C4-2B (cell line): ENCODE measurements at regions not wholly inside any gene's neighbourhood (a gene's known extent, or its start where the extent isn't known, plus 50 kb on each side); places are given as distances from the start of the nearest gene placed in this dataset.
"Not testable (repeated sequence)": the region's sequence is repeated elsewhere in the genome, so short reads cannot be mapped to it uniquely, and the experiment has no call there.

Source experiments
- H3K27ac ChIP-seq: fragments of 450-650 bp; 2 replicates; pipeline ENCODE4 v1.5.1; 2017
- CTCF ChIP-seq: fragments of 450-650 bp; conservative IDR thresholded peaks from 2 replicates; pipeline ENCODE4 v1.5.1; 2017; ENCODE audit warnings: mild to moderate bottlenecking
- ZFX ChIP-seq: fragments of 450-650 bp; IDR thresholded peaks from 2 replicates; pipeline ENCODE4 v1.6.1; 2017

GRCh38 chr14:106393742-106394141, 867.4 kb downstream of the TMEM121 start:
- H3K27ac ChIP-seq, result no peak overlapping the region
- TF ChIP-seq ZFX (no peak), CTCF (no peak)

- no peak overlapping the region for H3K27ac ChIP-seq
- TF ChIP-seq CTCF, result no peak
- no peak for TF ChIP-seq ZFX
These were observed 869.2 kb downstream of the TMEM121 start for GRCh38 chr14:106395456-106396050.

- H3K27ac ChIP-seq, result no peak overlapping the region
- TF ChIP-seq ZFX (no peak), CTCF (no peak)
These were observed 870.6 kb downstream of the TMEM121 start for GRCh38 chr14:106396999-106397398.

- H3K27ac ChIP-seq, result not testable (repeated sequence)
These were observed 872.5 kb downstream of the TMEM121 start for GRCh38 chr14:106398931-106399331.

GRCh38 chr14:106401316-106401715, 874.9 kb downstream of the TMEM121 start:
- not testable (repeated sequence) for H3K27ac ChIP-seq

- TF ChIP-seq CTCF, result peak; percentile 69
- H3K27ac ChIP-seq, result not testable (repeated sequence)
These were observed 883.8 kb downstream of the TMEM121 start for GRCh38 chr14:106410229-106410628.

- TF ChIP-seq CTCF (no peak), ZFX (no peak)
- no peak overlapping the region for H3K27ac ChIP-seq
These were observed 888.1 kb downstream of the TMEM121 start for GRCh38 chr14:106414464-106414863.

- no peak overlapping the region for H3K27ac ChIP-seq
These were observed 891.1 kb downstream of the TMEM121 start for GRCh38 chr14:106417224-106418049.

More at GRCh38 chr14:106417224-106418049, 891.1 kb downstream of the TMEM121 start:
- TF ChIP-seq ZFX (no peak), CTCF (peak; percentile 91)
